MM.1S (cell line): ENCODE measurements at regions not wholly inside any gene's neighbourhood (a gene's known extent, or its start where the extent isn't known, plus 50 kb on each side); places are given as distances from the start of the nearest gene placed in this dataset.

ENCODE experiments used
- DNase-seq: peaks from one replicate; pipeline ENCODE4 v3.0.0-alpha.2; 2015
- H2AFZ ChIP-seq: fragments of 300-600 bp; sonication (generic); 2 replicates; pipeline ENCODE4 v1.6.0; 2016; ENCODE audit warnings: antibody characterized with exemption, low read length
- H3F3A ChIP-seq: fragments of 300-600 bp; sonication (generic); 2 replicates; pipeline ENCODE4 v1.6.1; 2016; ENCODE audit warnings: mild to moderate bottlenecking, antibody characterized with exemption, low read length, moderate library complexity, mixed read lengths; ENCODE audit not compliant: insufficient read depth
- H3K27ac ChIP-seq: fragments of 300-600 bp; sonication (generic); 2 replicates; pipeline ENCODE4 v1.5.1; 2016; ENCODE audit warnings: mild to moderate bottlenecking, low read length
- H3K27me3 ChIP-seq: fragments of 300-600 bp; sonication (generic); replicated peaks from 2 replicates; pipeline ENCODE4 v1.6.0; 2016; ENCODE audit warnings: low read length; ENCODE audit not compliant: insufficient read depth
- H3K36me3 ChIP-seq: fragments of 300-600 bp; sonication (generic); replicated peaks from 2 replicates; pipeline ENCODE4 v1.6.1; 2016; ENCODE audit warnings: mild to moderate bottlenecking, low read length, mixed read lengths; ENCODE audit not compliant: insufficient read depth
- H3K4me1 ChIP-seq: fragments of 300-600 bp; sonication (generic); 2 replicates; pipeline ENCODE4 v1.6.1; 2016; ENCODE audit warnings: low read length, mixed read lengths
- H3K4me2 ChIP-seq: fragments of 300-600 bp; sonication (generic); 2 replicates; pipeline ENCODE4 v1.6.0; 2016; ENCODE audit warnings: low read depth, low read length
- H3K4me3 ChIP-seq: fragments of 300-600 bp; sonication (generic); 2 replicates; pipeline ENCODE4 v1.5.1; 2016; ENCODE audit warnings: low read length, mixed read lengths
- H3K79me2 ChIP-seq: fragments of 300-600 bp; sonication (generic); 2 replicates; pipeline ENCODE4 v1.6.1; 2016; ENCODE audit warnings: mixed run types, low read length, mixed read lengths
- H3K9ac ChIP-seq: fragments of 300-600 bp; sonication (generic); 2 replicates; pipeline ENCODE4 v1.6.1; 2016; ENCODE audit warnings: low read length, mixed read lengths
- H3K9me2 ChIP-seq: fragments of 300-600 bp; sonication (generic); replicated peaks from 2 replicates; pipeline ENCODE4 v1.6.1; 2016; ENCODE audit warnings: mild to moderate bottlenecking, low read length, mixed read lengths; ENCODE audit not compliant: insufficient read depth
- H3K9me3 ChIP-seq: fragments of 300-600 bp; sonication (generic); replicated peaks from 2 replicates; pipeline ENCODE4 v1.6.1; 2016; ENCODE audit warnings: mild to moderate bottlenecking, low read length, mixed read lengths; ENCODE audit not compliant: insufficient read depth
- H4K20me1 ChIP-seq: fragments of 300-600 bp; sonication (generic); 2 replicates; pipeline ENCODE4 v1.6.1; 2016; ENCODE audit warnings: mild to moderate bottlenecking, low read length, moderate library complexity, mixed read lengths; ENCODE audit not compliant: insufficient read depth
- CTCF ChIP-seq: fragments of 300-600 bp; sonication (generic); IDR thresholded peaks from 2 replicates; pipeline ENCODE4 v1.5.1; 2016; ENCODE audit warnings: antibody characterized with exemption, low read length, mixed read lengths
- EZH2 ChIP-seq: fragments of 300-600 bp; sonication (generic); optimal IDR thresholded peaks from 2 replicates; pipeline ENCODE3; 2017; ENCODE audit warnings: low read depth, mild to moderate bottlenecking, antibody characterized with exemption, low read length, mixed read lengths
- EZH2phosphoT487 ChIP-seq: fragments of 300-600 bp; sonication (generic); IDR thresholded peaks from 2 replicates; pipeline ENCODE4 v1.6.1; 2018; ENCODE audit warnings: antibody characterized with exemption, low read length

GRCh38 chr21:15539376-15539775, 190.4 kb upstream of the USP25 start:
- no peaks in the 10 kb centered on the region; the same call in 1 of the 2 replicates for H3K36me3 ChIP-seq

GRCh38 chr21:15543473-15543872, 186.3 kb upstream of the USP25 start:
- H4K20me1 ChIP-seq, result no peaks in the 10 kb centered on the region
- no peak overlapping the region for H3K4me2 ChIP-seq
- no peaks in the 10 kb centered on the region for H3K27me3 ChIP-seq
- no peak for DNase-seq
- no peak overlapping the region for H3K27ac ChIP-seq
- no peak overlapping the region for H3K4me3 ChIP-seq
- no peaks in the 10 kb centered on the region for H3K9me2 ChIP-seq
- no peak for TF ChIP-seq EZH2phosphoT487
- no peak for TF ChIP-seq CTCF
- H3K4me1 ChIP-seq, result no peaks in the 10 kb centered on the region
- H3K36me3 ChIP-seq, result no peaks in the 10 kb centered on the region
- H3F3A ChIP-seq, result no peaks in the 10 kb centered on the region
- no peak overlapping the region for H2AFZ ChIP-seq
- no peaks in the 10 kb centered on the region for H3K79me2 ChIP-seq
- H3K9ac ChIP-seq, result no peak overlapping the region
- no peaks in the 10 kb centered on the region for H3K9me3 ChIP-seq

More at GRCh38 chr21:15539376-15539775, 190.4 kb upstream of the USP25 start:
- Histone ChIP-seq H3K4me1 (no peaks in the 10 kb centered on the region), H3F3A (no peaks in the 10 kb centered on the region), H3K4me2 (no peak overlapping the region), H3K79me2 (no peaks in the 10 kb centered on the region), H3K4me3 (no peak overlapping the region), H3K9me2 (no peaks in the 10 kb centered on the region), H4K20me1 (no peaks in the 10 kb centered on the region), H3K27me3 (no peaks in the 10 kb centered on the region), H3K9me3 (no peaks in the 10 kb centered on the region), H2AFZ (no peak overlapping the region), H3K27ac (no peak overlapping the region), H3K9ac (no peak overlapping the region)
- TF ChIP-seq EZH2phosphoT487 (no peak), CTCF (no peak), EZH2 (no peak)
- no peak for DNase-seq

- Histone ChIP-seq H3K9me2 (no peaks in the 10 kb centered on the region), H3K79me2 (no peaks in the 10 kb centered on the region), H3K9me3 (no peaks in the 10 kb centered on the region), H3K27me3 (no peaks in the 10 kb centered on the region), H3K27ac (no peak overlapping the region), H4K20me1 (no peaks in the 10 kb centered on the region), H3K4me2 (no peak overlapping the region), H3F3A (no peaks in the 10 kb centered on the region), H2AFZ (no peak overlapping the region), H3K36me3 (no peaks in the 10 kb centered on the region), H3K4me1 (no peaks in the 10 kb centered on the region), H3K9ac (no peak overlapping the region), H3K4me3 (no peak overlapping the region)
- no peak for DNase-seq
- TF ChIP-seq EZH2 (no peak), CTCF (no peak), EZH2phosphoT487 (no peak)
Measured at GRCh38 chr21:15549671-15550070, 180.1 kb upstream of the USP25 start.
